ENCODE measurements at regions not wholly inside any gene's neighbourhood (a gene's known extent, or its start where the extent isn't known, plus 50 kb on each side); places are given as distances from the start of the nearest gene placed in this dataset.

DNA sequence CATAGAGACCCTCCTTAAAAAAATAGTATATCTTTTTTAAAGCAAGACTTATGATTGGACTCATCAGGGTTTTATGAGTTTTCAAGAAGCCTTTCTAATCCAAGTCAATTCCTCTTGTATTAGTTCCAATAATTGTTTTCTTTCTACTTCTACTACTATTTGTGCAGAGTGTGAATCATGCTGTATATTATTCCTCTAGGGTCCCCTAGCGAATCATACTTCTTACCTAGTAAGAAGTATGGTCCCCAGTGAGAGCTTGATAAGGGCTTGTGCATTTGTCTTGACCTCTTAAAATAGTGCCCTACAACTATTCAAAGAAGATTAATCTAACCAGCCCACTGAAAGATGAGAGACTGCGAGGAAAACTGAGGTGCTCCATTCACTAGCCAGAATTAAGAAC lies 715.7 kb upstream of the ZP4 start:
- FAIRE-seq = no peak
- no peak overlapping the region for H3K4me2 ChIP-seq (ENCODE audit: low read depth, low read length)
- peaks cover 83% of the 10 kb centered on the region for H3K9me3 ChIP-seq (ENCODE audit: low read length)
- POLR2A ChIA-PET = no interaction called here
- H3K79me2 ChIP-seq (ENCODE audit: insufficient read depth, low read length) = no peaks in the 10 kb centered on the region
- TF ChIP-seq TOPORS (CRISPR knock-in tag; IDR thresholded peaks at IDR 0.05) (no peak), EED (CRISPR knock-in tag; IDR thresholded peaks at IDR 0.05) (no peak), PAWR (CRISPR knock-in tag; IDR thresholded peaks at IDR 0.05; ENCODE audit: borderline replicate concordance) (no peak), TBL1XR1 (IDR thresholded peaks at IDR 0.05; ENCODE audit: borderline replicate concordance, low read length, partially characterized antibody) (no peak), IRF2 (CRISPR knock-in tag; IDR thresholded peaks at IDR 0.05) (no peak), ZNF792 (CRISPR knock-in tag; IDR thresholded peaks at IDR 0.05) (no peak), ZNF24 (IDR thresholded peaks at IDR 0.05) (no peak)
- TF ChIP-seq, protein P1, sequence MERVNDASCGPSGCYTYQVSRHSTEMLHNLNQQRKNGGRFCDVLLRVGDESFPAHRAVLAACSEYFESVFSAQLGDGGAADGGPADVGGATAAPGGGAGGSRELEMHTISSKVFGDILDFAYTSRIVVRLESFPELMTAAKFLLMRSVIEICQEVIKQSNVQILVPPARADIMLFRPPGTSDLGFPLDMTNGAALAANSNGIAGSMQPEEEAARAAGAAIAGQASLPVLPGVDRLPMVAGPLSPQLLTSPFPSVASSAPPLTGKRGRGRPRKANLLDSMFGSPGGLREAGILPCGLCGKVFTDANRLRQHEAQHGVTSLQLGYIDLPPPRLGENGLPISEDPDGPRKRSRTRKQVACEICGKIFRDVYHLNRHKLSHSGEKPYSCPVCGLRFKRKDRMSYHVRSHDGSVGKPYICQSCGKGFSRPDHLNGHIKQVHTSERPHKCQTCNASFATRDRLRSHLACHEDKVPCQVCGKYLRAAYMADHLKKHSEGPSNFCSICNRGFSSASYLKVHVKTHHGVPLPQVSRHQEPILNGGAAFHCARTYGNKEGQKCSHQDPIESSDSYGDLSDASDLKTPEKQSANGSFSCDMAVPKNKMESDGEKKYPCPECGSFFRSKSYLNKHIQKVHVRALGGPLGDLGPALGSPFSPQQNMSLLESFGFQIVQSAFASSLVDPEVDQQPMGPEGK (CRISPR knock-in tag; IDR thresholded peaks at IDR 0.05) = no peak
- CTCF ChIA-PET (ENCODE audit: low intra/inter-chr PET ratio, low total read pairs) = no interaction called here
- H3K4me1 ChIP-seq (ENCODE audit: insufficient read depth, low read length) = no peaks in the 10 kb centered on the region
- BruUV-seq (replicated peaks) = no TSS peak
- H3K27ac ChIP-seq (ENCODE audit: extremely low read length, insufficient read depth, low read length) = no peak overlapping the region
- intact Hi-C loops (cut with micrococcal nuclease; ENCODE audit: unreplicated experiment) = no loop called here
- no peaks in the 10 kb centered on the region for H3K27me3 ChIP-seq (ENCODE audit: control insufficient read depth in 1 of 2, insufficient read depth in 2 of 2, low read length in 2 of 2)
- no peak overlapping the region for H3K4me3 ChIP-seq (replicated peaks in 1 of 3; ENCODE audit: insufficient read depth in 1 of 3, low read depth in 2 of 3, low read length in 3 of 3)
- no peaks in the 10 kb centered on the region for H3K36me3 ChIP-seq (replicated peaks in 1 of 2; ENCODE audit: control insufficient read depth in 1 of 2, insufficient read depth in 2 of 2, low read length in 2 of 2)
- DNase-seq (ENCODE audit: low spot score) = no peak
- no peaks in the 10 kb centered on the region for H4K20me1 ChIP-seq (ENCODE audit: insufficient read depth, low read length)
- ATAC-seq = no peak
- H3K9ac ChIP-seq (ENCODE audit: insufficient read depth, low read depth, low read length) = no peak overlapping the region
- in situ Hi-C loops (cut with HindIII; ENCODE audit: extremely low pct_ligation_motif_present, low pct_unique_long_range_greater_than_20kb) = no loop called here
- WGBS (ENCODE audit: low lambda C conversion rate) = 8% methylated on average over 2 of the region's 2 CpGs
- no peak overlapping the region for H2AFZ ChIP-seq (ENCODE audit: low read length)

DNA sequence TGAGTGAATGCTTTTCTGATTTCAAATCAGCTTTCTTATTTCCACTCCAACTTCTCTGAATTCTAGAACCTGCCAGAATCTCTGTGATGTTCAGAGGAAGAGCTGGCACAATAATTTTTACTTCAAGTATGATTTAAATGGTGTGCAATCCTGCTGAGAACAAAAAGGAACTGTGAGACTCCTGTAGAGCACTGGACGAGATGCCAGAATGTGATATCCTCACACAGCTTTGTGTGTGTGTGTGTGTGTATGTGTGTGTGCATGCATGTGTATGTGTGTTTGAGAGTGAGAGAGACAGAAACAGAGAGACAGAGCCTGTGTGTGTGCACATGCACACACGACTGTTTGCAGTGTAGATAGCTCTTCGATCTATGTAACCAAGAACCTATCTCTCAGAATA lies 713.6 kb upstream of the ZP4 start:
- no peak overlapping the region for H3K4me2 ChIP-seq (ENCODE audit: low read depth, low read length)
- no peaks in the 10 kb centered on the region for H3K4me1 ChIP-seq (ENCODE audit: insufficient read depth, low read length)
- no peak for ATAC-seq
- no peaks in the 10 kb centered on the region for H3K27me3 ChIP-seq (ENCODE audit: control insufficient read depth in 1 of 2, insufficient read depth in 2 of 2, low read length in 2 of 2)
- CTCF ChIA-PET (ENCODE audit: low intra/inter-chr PET ratio, low total read pairs) = no interaction called here
- no peak overlapping the region for H3K27ac ChIP-seq (ENCODE audit: extremely low read length, insufficient read depth, low read length)
- intact Hi-C loops (cut with micrococcal nuclease; ENCODE audit: unreplicated experiment) (no loop called here), in situ Hi-C loops (cut with HindIII; ENCODE audit: extremely low pct_ligation_motif_present, low pct_unique_long_range_greater_than_20kb) (no loop called here)
- H3K79me2 ChIP-seq (ENCODE audit: insufficient read depth, low read length) = no peaks in the 10 kb centered on the region
- no peak overlapping the region for H3K9ac ChIP-seq (ENCODE audit: insufficient read depth, low read depth, low read length)
- POLR2A ChIA-PET = no interaction called here
- no peak for DNase-seq (ENCODE audit: low spot score)
- no peaks in the 10 kb centered on the region for H3K36me3 ChIP-seq (replicated peaks in 1 of 2; ENCODE audit: control insufficient read depth in 1 of 2, insufficient read depth in 2 of 2, low read length in 2 of 2)
- no TSS peak for BruUV-seq (replicated peaks)
- no peaks in the 10 kb centered on the region for H4K20me1 ChIP-seq (ENCODE audit: insufficient read depth, low read length)
- no peak for FAIRE-seq
- H3K4me3 ChIP-seq (replicated peaks in 1 of 3; ENCODE audit: insufficient read depth in 1 of 3, low read depth in 2 of 3, low read length in 3 of 3) = no peak overlapping the region
- H3K9me3 ChIP-seq (ENCODE audit: low read length) = peaks cover 81% of the 10 kb centered on the region
- WGBS (ENCODE audit: low lambda C conversion rate) = 5% methylated on average over 3 of the region's 3 CpGs
- no peak overlapping the region for H2AFZ ChIP-seq (ENCODE audit: low read length)
- TF ChIP-seq, protein P2, sequence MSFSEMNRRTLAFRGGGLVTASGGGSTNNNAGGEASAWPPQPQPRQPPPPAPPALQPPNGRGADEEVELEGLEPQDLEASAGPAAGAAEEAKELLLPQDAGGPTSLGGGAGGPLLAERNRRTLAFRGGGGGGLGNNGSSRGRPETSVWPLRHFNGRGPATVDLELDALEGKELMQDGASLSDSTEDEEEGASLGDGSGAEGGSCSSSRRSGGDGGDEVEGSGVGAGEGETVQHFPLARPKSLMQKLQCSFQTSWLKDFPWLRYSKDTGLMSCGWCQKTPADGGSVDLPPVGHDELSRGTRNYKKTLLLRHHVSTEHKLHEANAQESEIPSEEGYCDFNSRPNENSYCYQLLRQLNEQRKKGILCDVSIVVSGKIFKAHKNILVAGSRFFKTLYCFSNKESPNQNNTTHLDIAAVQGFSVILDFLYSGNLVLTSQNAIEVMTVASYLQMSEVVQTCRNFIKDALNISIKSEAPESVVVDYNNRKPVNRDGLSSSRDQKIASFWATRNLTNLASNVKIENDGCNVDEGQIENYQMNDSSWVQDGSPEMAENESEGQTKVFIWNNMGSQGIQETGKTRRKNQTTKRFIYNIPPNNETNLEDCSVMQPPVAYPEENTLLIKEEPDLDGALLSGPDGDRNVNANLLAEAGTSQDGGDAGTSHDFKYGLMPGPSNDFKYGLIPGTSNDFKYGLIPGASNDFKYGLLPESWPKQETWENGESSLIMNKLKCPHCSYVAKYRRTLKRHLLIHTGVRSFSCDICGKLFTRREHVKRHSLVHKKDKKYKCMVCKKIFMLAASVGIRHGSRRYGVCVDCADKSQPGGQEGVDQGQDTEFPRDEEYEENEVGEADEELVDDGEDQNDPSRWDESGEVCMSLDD (CRISPR knock-in tag; IDR thresholded peaks at IDR 0.05; ENCODE audit: borderline replicate concordance) = no peak
- no peak for TF ChIP-seq ZNF629 (CRISPR knock-in tag; conservative IDR thresholded peaks at IDR 0.05)
- TF ChIP-seq MAF1 (CRISPR knock-in tag; IDR thresholded peaks at IDR 0.05; ENCODE audit: borderline replicate concordance) = no peak
- TF ChIP-seq ZNF484 (CRISPR knock-in tag; IDR thresholded peaks at IDR 0.05; ENCODE audit: borderline replicate concordance, low read depth) = no peak
- no peak for TF ChIP-seq MBNL3 (CRISPR knock-in tag; conservative IDR thresholded peaks at IDR 0.05)
